ENCODE measurements at regions not wholly inside any gene's neighbourhood (a gene's known extent, or its start where the extent isn't known, plus 50 kb on each side); places are given as distances from the start of the nearest gene placed in this dataset.

DNA sequence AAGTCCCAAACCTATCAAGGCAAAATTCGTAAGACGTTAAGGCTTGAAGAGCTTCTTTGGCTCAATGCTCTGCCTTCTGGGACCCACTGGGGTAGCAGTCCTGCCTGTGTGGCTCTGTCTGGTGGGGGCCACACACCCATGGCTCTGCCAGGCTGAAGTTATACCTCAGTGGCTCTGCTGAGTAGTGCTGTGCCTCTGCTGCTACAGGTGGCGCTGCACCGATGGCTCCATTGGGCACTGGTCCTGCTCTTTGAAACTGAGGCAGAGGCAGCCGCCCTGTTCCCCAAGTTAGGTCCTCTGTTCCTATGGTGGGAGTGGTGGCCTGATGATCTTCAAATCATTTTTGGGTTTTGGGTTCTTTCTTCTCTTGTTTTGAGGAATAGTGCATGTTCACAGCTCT, 68.0 kb upstream of the AP4E1 start:
- H3K4me3 Mint-ChIP-seq, result no peak overlapping the region
- 100% methylated on average over 5 of the region's 5 CpGs for WGBS (ENCODE audit: insufficient coverage)
- TF ChIP-seq EZH2 (IDR thresholded peaks at IDR 0.05; ENCODE audit: borderline replicate concordance, insufficient read depth, low read depth, low read length, poor library complexity, severe bottlenecking), result no peak
- TF ChIP-seq, protein P1, sequence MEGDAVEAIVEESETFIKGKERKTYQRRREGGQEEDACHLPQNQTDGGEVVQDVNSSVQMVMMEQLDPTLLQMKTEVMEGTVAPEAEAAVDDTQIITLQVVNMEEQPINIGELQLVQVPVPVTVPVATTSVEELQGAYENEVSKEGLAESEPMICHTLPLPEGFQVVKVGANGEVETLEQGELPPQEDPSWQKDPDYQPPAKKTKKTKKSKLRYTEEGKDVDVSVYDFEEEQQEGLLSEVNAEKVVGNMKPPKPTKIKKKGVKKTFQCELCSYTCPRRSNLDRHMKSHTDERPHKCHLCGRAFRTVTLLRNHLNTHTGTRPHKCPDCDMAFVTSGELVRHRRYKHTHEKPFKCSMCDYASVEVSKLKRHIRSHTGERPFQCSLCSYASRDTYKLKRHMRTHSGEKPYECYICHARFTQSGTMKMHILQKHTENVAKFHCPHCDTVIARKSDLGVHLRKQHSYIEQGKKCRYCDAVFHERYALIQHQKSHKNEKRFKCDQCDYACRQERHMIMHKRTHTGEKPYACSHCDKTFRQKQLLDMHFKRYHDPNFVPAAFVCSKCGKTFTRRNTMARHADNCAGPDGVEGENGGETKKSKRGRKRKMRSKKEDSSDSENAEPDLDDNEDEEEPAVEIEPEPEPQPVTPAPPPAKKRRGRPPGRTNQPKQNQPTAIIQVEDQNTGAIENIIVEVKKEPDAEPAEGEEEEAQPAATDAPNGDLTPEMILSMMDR (IDR thresholded peaks at IDR 0.05), result no peak

DNA sequence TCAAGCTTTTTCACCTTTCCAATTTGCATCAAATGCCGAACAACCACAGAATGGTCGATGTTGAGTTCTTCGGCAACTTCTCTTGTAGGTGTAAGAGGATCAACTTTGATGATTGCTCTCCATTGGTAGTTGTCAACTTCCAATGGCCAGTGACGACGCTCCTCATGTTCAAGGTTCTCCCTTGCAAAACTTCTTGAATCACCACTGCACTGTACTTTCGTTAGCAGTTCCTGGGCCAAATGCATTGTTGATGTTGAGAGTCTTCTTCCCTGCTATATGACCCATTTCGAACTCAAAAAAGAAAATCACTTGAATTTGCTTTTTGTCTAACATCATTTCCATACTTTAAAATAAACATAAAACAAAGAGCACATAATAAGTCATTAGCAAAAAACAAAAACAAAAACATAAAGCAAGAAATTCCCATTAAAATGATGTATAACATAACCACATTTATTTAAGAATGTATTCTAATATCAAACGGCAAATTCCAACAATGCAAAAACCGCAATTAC, 71.2 kb upstream of the AP4E1 start:
- no peak overlapping the region for H3K4me3 Mint-ChIP-seq
- Histone ChIP-seq H3K79me2 (ENCODE audit: control insufficient read depth, insufficient read depth, low read length) (no peaks in the 10 kb centered on the region), H3K4me3 (ENCODE audit: control extremely low read depth in 1 of 5, extremely low read depth in 1 of 5, insufficient read depth in 1 of 5, low read depth in 2 of 5, low read length in 4 of 5) (no peak overlapping the region), H3K4me2 (replicated peaks; ENCODE audit: low read depth, low read length, poor library complexity, severe bottlenecking) (no peak overlapping the region), H3K9me3 (ENCODE audit: control extremely low read depth in 1 of 3, control insufficient read depth in 2 of 3, insufficient read depth in 1 of 3, low read length in 2 of 3) (no peaks in the 10 kb centered on the region), H3K9ac (ENCODE audit: low read length) (no peak overlapping the region), H3K36me3 (replicated peaks in 1 of 2; ENCODE audit: control extremely low read depth in 1 of 2, control insufficient read depth in 1 of 2, extremely low read depth in 1 of 2, insufficient read depth in 2 of 2, low read length in 1 of 2) (no peaks in the 10 kb centered on the region), H3K27ac (ENCODE audit: low read length in 2 of 2) (no peak overlapping the region), H3K4me1 (ENCODE audit: control insufficient read depth in 2 of 2, insufficient read depth in 2 of 2, low read length in 2 of 2) (no peaks in the 10 kb centered on the region), H2AFZ (ENCODE audit: insufficient read depth, low read depth, low read length, poor library complexity, severe bottlenecking) (no peak overlapping the region), H3K27me3 (replicated peaks in 1 of 4; ENCODE audit: control extremely low read depth in 1 of 4, control insufficient read depth in 3 of 4, insufficient read depth in 4 of 4, low read length in 3 of 4) (peaks cover 0 to 3% (median 0%) of the 10 kb centered on the region in 4 experiments), H4K20me1 (ENCODE audit: control insufficient read depth, insufficient read depth, low read length, poor library complexity, severe bottlenecking) (no peaks in the 10 kb centered on the region)
- TF ChIP-seq, protein P1 (IDR thresholded peaks at IDR 0.05), result no peak
- TF ChIP-seq EZH2 (IDR thresholded peaks at IDR 0.05; ENCODE audit: borderline replicate concordance, insufficient read depth, low read depth, low read length, poor library complexity, severe bottlenecking), result no peak
- DNase-seq (no peak), ATAC-seq (ENCODE audit: low read depth) (no peak)
- peaks cover 5% of the 10 kb centered on the region for H3K27me3 Mint-ChIP-seq
- intact Hi-C loops (cut with micrococcal nuclease), result no loop called here
- H3K4me1 Mint-ChIP-seq, result no peaks in the 10 kb centered on the region
- CTCF ChIA-PET, result no interaction called here
- H3K27ac Mint-ChIP-seq, result no peak overlapping the region
- POLR2A ChIA-PET, result no interaction called here
- WGBS (ENCODE audit: insufficient coverage), result no CpG with 5 or more reads among the region's 9 CpGs
- H3K9me3 Mint-ChIP-seq (ENCODE audit: insufficient read depth), result no peaks in the 10 kb centered on the region

More for the DNA sequence above, 68.0 kb upstream of the AP4E1 start:
- Histone ChIP-seq H3K4me1 (ENCODE audit: control insufficient read depth in 2 of 2, insufficient read depth in 2 of 2, low read length in 2 of 2) (no peaks in the 10 kb centered on the region), H3K27me3 (replicated peaks in 1 of 4; ENCODE audit: control extremely low read depth in 1 of 4, control insufficient read depth in 3 of 4, insufficient read depth in 4 of 4, low read length in 3 of 4) (peaks cover 0 to 3% (median 0%) of the 10 kb centered on the region in 4 experiments), H3K36me3 (replicated peaks in 1 of 2; ENCODE audit: control extremely low read depth in 1 of 2, control insufficient read depth in 1 of 2, extremely low read depth in 1 of 2, insufficient read depth in 2 of 2, low read length in 1 of 2) (no peaks in the 10 kb centered on the region), H3K9me3 (ENCODE audit: control extremely low read depth in 1 of 3, control insufficient read depth in 2 of 3, insufficient read depth in 1 of 3, low read length in 2 of 3) (no peaks in the 10 kb centered on the region), H3K27ac (ENCODE audit: low read length in 2 of 2) (no peak overlapping the region), H3K4me2 (replicated peaks; ENCODE audit: low read depth, low read length, poor library complexity, severe bottlenecking) (no peak overlapping the region), H3K79me2 (ENCODE audit: control insufficient read depth, insufficient read depth, low read length) (no peaks in the 10 kb centered on the region), H2AFZ (ENCODE audit: insufficient read depth, low read depth, low read length, poor library complexity, severe bottlenecking) (no peak overlapping the region), H3K9ac (ENCODE audit: low read length) (no peak overlapping the region), H3K4me3 (ENCODE audit: control extremely low read depth in 1 of 5, extremely low read depth in 1 of 5, insufficient read depth in 1 of 5, low read depth in 2 of 5, low read length in 4 of 5) (no peak overlapping the region), H4K20me1 (ENCODE audit: control insufficient read depth, insufficient read depth, low read length, poor library complexity, severe bottlenecking) (no peaks in the 10 kb centered on the region)
- H3K27ac Mint-ChIP-seq, result no peak overlapping the region
- peaks cover 2% of the 10 kb centered on the region for H3K9me3 Mint-ChIP-seq (ENCODE audit: insufficient read depth)
- DNase-seq (no peak), ATAC-seq (ENCODE audit: low read depth) (no peak)
- ChIA-PET POLR2A (interaction anchor here (0.7 kb wide), 1 partner anchor 53 kb away, joined by 3 read pairs; no protein-coding TSS in a partner anchor), CTCF (interaction anchor here (0.6 kb wide), 1 partner anchor 505 kb away, joined by 3 read pairs; no protein-coding TSS in a partner anchor)
- peaks cover 9% of the 10 kb centered on the region for H3K27me3 Mint-ChIP-seq
- intact Hi-C loops (cut with micrococcal nuclease), result no loop called here
- H3K4me1 Mint-ChIP-seq, result no peaks in the 10 kb centered on the region

All from B cell (primary cell).